HCT116 (cell line): ENCODE measurements at regions not wholly inside any gene's neighbourhood (a gene's known extent, or its start where the extent isn't known, plus 50 kb on each side); places are given as distances from the start of the nearest gene placed in this dataset.

Experiments used
- EZH2 ChIP-seq: fragments of 200-600 bp; sonication (generic); IDR thresholded peaks from 2 replicates; pipeline ENCODE4 v1.6.1; 2017; ENCODE audit warnings: antibody characterized with exemption, mixed run types
- POLR2AphosphoS5 ChIP-seq: IDR thresholded peaks from 2 replicates; pipeline ENCODE4 v1.6.1; 2011; ENCODE audit warnings: mild to moderate bottlenecking, low read depth, low read length, moderate library complexity
- RAD21 ChIP-seq: IDR thresholded peaks from 2 replicates; pipeline ENCODE4 v1.6.1; 2012; ENCODE audit warnings: low read depth, mild to moderate bottlenecking
- SIN3A ChIP-seq: IDR thresholded peaks from 2 replicates; pipeline ENCODE4 v1.6.1; 2012; ENCODE audit warnings: low read depth
- ZNF274 ChIP-seq: fragments of 200-500 bp; sonication (Bioruptor generic); IDR thresholded peaks from 2 replicates; pipeline ENCODE4 v1.6.1; 2014; ENCODE audit warnings: mild to moderate bottlenecking, low read depth, low read length, inconsistent platforms
- TF ChIP-seq, protein P1 (sequence below), 3 experiments: fragments of 200-600 bp in 1 of 3; sonication (generic) in 1 of 3; IDR thresholded peaks in 2 of 3; conservative IDR thresholded peaks in 1 of 3; 2 replicates each; pipeline ENCODE4 v1.5.1; 2012 to 2017; ENCODE audit warnings: low read depth in 2 of 3, low read length in 2 of 3, antibody characterized with exemption in 1 of 3, borderline replicate concordance in 1 of 3, control low read depth in 1 of 3, mild to moderate bottlenecking in 1 of 3, mixed read lengths in 1 of 3, mixed run types in 1 of 3, moderate library complexity in 1 of 3; ENCODE audit not compliant: insufficient read depth in 1 of 3

DNA sequence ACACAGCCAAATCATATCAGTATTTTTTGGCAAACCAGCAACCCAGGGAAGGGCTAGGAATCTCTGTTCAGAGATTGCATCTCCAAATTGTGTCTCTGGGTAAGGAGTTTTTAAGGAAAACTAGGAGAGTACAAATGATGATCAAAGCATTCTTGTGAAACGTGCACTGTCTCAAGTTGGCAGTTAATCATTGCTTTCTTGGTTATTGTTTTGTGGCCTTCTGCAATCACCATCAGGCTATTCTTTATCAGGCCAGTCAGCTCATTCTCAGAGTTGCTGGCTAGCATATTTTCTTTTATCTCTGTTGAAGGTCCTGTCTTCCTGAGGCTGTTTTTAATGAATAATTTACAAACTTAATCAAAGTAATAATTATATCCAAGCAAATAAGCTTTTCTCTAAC lies 129.1 kb upstream of the CCDC179 start:
- TF ChIP-seq RAD21 (no peak), ZNF274 (no peak), POLR2AphosphoS5 (no peak), SIN3A (no peak), EZH2 (no peak)
- TF ChIP-seq, protein P1, sequence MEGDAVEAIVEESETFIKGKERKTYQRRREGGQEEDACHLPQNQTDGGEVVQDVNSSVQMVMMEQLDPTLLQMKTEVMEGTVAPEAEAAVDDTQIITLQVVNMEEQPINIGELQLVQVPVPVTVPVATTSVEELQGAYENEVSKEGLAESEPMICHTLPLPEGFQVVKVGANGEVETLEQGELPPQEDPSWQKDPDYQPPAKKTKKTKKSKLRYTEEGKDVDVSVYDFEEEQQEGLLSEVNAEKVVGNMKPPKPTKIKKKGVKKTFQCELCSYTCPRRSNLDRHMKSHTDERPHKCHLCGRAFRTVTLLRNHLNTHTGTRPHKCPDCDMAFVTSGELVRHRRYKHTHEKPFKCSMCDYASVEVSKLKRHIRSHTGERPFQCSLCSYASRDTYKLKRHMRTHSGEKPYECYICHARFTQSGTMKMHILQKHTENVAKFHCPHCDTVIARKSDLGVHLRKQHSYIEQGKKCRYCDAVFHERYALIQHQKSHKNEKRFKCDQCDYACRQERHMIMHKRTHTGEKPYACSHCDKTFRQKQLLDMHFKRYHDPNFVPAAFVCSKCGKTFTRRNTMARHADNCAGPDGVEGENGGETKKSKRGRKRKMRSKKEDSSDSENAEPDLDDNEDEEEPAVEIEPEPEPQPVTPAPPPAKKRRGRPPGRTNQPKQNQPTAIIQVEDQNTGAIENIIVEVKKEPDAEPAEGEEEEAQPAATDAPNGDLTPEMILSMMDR (IDR thresholded peaks at IDR 0.05 in 2 of 3, conservative IDR thresholded peaks at IDR 0.05 in 1 of 3; ENCODE audit: borderline replicate concordance in 1 of 3, insufficient read depth in 1 of 3, low read depth in 2 of 3, low read length in 2 of 3) = no peak
